ENCODE measurements at regions not wholly inside any gene's neighbourhood (a gene's known extent, or its start where the extent isn't known, plus 50 kb on each side); places are given as distances from the start of the nearest gene placed in this dataset.

DNA sequence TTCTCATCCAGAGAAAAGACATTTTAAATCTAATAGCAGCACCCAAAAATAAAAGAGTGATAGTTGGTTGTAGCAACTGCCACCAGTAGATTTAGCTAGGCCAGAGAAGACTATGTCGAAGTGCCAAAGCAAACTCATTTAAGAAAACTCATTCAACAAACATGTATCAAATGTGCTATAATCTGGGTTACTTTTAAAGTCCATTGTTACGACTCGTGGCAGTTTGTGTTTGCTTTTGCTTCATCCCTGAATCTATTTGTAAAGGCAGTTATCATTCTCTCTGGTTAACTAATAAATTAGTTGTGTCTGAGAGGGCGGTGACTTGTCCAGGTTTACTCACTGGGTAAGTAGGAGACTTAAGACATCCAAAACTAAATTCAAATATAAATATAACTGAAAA lies 159.4 kb downstream of the ZIC4 start:
- TF ChIP-seq BHLHE40 (IDR thresholded peaks at IDR 0.05; ENCODE audit: borderline replicate concordance) (no peak), FOXM1 (IDR thresholded peaks at IDR 0.05; ENCODE audit: borderline replicate concordance) (no peak), ELF4 (IDR thresholded peaks at IDR 0.05) (no peak), SUZ12 (IDR thresholded peaks at IDR 0.05) (no peak)

Measured in HEK293T (cell line).